HUES48 (cell line): ENCODE measurements at regions not wholly inside any gene's neighbourhood (a gene's known extent, or its start where the extent isn't known, plus 50 kb on each side); places are given as distances from the start of the nearest gene placed in this dataset.

Source experiments
- H3K27ac ChIP-seq: one replicate; pipeline ENCODE4 v1.7.0; 2013; ENCODE audit warnings: low read depth, low read length, inconsistent platforms
- H3K27me3 ChIP-seq: 2 replicates; pipeline ENCODE4 v1.6.1; 2013; ENCODE audit warnings: mild to moderate bottlenecking, low read length; ENCODE audit not compliant: control insufficient read depth, insufficient read depth
- H3K36me3 ChIP-seq: 2 replicates; pipeline ENCODE4 v1.6.1; 2013; ENCODE audit warnings: low read length; ENCODE audit not compliant: control insufficient read depth, insufficient read depth
- H3K4me1 ChIP-seq: 2 replicates; pipeline ENCODE4 v1.6.1; 2013; ENCODE audit warnings: mild to moderate bottlenecking, low read length; ENCODE audit not compliant: control insufficient read depth, insufficient read depth
- H3K4me3 ChIP-seq: 2 replicates; pipeline ENCODE4 v1.5.1; 2013; ENCODE audit warnings: mild to moderate bottlenecking, low read depth, low read length
- H3K9ac ChIP-seq: 2 replicates; pipeline ENCODE4 v1.6.1; 2013; ENCODE audit warnings: mild to moderate bottlenecking, low read depth, low read length, moderate library complexity
- H3K9me3 ChIP-seq: 2 replicates; pipeline ENCODE4 v1.6.1; 2013; ENCODE audit warnings: low read length; ENCODE audit not compliant: control insufficient read depth, insufficient read depth

DNA sequence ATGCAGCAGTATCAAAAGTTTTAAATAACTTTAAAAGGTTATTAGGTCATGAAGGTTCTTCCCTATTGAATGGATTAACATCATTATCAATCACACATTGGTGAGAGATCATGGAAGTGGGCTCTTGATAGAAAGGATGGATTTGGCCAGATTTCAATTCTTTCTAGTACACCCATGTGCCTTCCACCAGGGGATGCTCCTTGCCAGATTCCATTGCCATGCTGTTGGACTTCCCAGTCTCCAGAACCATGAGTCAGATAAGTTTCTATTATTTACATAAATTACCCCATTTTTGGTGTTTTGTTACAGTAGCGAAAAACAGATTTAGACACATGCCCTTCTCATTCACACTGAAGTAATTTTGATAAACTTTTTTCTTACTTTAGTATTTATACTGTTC, 1010.6 kb upstream of the C9orf72 start:
- H3K9ac ChIP-seq: no peak overlapping the region
- H3K4me1 ChIP-seq: no peaks in the 10 kb centered on the region
- no peak overlapping the region for H3K27ac ChIP-seq
- 0 out of 2 replicates have a peak, but pooled peaks cover 6% of the 10 kb centered on the region for H3K9me3 ChIP-seq
- no peaks in the 10 kb centered on the region for H3K27me3 ChIP-seq
- no peak overlapping the region for H3K4me3 ChIP-seq
- no peaks in the 10 kb centered on the region for H3K36me3 ChIP-seq

DNA sequence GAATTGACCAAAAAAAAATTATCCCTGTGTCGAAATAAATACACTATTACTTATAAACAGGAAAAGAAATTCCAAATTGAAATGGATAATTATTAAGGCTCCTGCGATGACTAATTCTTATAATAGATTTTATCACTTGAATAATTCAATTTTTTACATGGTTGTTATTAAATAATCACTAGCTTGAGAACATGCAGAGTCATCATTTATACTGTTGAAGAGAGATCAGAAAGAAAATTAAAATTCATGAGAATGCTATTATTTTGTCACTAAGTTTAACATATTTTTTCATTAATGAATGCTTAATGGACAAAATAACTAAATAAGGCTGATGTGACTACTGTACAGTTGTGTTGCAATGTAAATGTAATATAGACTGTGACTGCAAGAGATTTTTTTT, 1011.3 kb upstream of the C9orf72 start:
- no peaks in the 10 kb centered on the region for H3K36me3 ChIP-seq
- no peak overlapping the region for H3K9ac ChIP-seq
- no peak overlapping the region for H3K27ac ChIP-seq
- H3K9me3 ChIP-seq: 0 out of 2 replicates have a peak, but pooled peaks cover 6% of the 10 kb centered on the region
- H3K4me1 ChIP-seq: no peaks in the 10 kb centered on the region
- H3K27me3 ChIP-seq: no peaks in the 10 kb centered on the region
- H3K4me3 ChIP-seq: no peak overlapping the region

DNA sequence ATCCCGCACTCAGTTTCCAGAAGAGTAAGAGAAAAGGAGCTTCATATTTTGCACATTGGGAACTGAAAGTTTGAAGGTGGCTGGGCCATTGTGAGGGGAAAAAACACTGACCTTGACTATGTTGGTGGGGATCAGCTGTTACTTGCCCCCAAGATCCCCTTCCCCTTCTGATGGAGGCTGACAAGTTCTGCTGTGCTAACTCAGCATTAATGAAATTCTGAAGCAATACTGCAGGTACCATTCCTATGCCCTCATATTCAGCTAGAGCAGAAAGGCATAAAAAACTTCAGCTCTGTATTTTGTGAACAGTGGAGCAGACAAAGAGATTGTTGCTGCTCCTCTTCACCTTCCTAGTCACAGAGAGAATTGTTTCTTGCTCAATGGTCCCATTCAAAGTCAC, 1013.8 kb upstream of the C9orf72 start:
- H3K27me3 ChIP-seq: no peaks in the 10 kb centered on the region
- 0 out of 2 replicates have a peak, but pooled peaks cover 6% of the 10 kb centered on the region for H3K9me3 ChIP-seq
- no peaks in the 10 kb centered on the region for H3K36me3 ChIP-seq
- no peaks in the 10 kb centered on the region for H3K4me1 ChIP-seq
- no peak overlapping the region for H3K4me3 ChIP-seq
- no peak overlapping the region for H3K27ac ChIP-seq
- no peak overlapping the region for H3K9ac ChIP-seq

- no peak overlapping the region for H3K27ac ChIP-seq
- H3K9ac ChIP-seq: no peak overlapping the region
- no peaks in the 10 kb centered on the region for H3K4me1 ChIP-seq
- H3K27me3 ChIP-seq: no peaks in the 10 kb centered on the region
- H3K4me3 ChIP-seq: no peak overlapping the region
- no peaks in the 10 kb centered on the region for H3K36me3 ChIP-seq
- no peaks in the 10 kb centered on the region for H3K9me3 ChIP-seq
Measured at GRCh38 chr9:28598408-28598807, 1025.1 kb upstream of the C9orf72 start.

GRCh38 chr9:28600226-28600625, 1026.9 kb upstream of the C9orf72 start:
- Histone ChIP-seq H3K36me3 (no peaks in the 10 kb centered on the region), H3K9ac (no peak overlapping the region), H3K27me3 (no peaks in the 10 kb centered on the region), H3K4me1 (no peaks in the 10 kb centered on the region), H3K27ac (no peak overlapping the region), H3K9me3 (no peaks in the 10 kb centered on the region), H3K4me3 (no peak overlapping the region)

GRCh38 chr9:28607843-28608242, 1034.6 kb upstream of the C9orf72 start:
- H3K4me1 ChIP-seq: peaks cover 10% of the 10 kb centered on the region
- no peak overlapping the region for H3K4me3 ChIP-seq
- H3K9ac ChIP-seq: no peak overlapping the region
- no peaks in the 10 kb centered on the region for H3K27me3 ChIP-seq
- H3K27ac ChIP-seq: no peak overlapping the region
- no peaks in the 10 kb centered on the region for H3K9me3 ChIP-seq
- H3K36me3 ChIP-seq: no peaks in the 10 kb centered on the region

- Histone ChIP-seq H3K4me3 (no peak overlapping the region), H3K27me3 (no peaks in the 10 kb centered on the region), H3K36me3 (no peaks in the 10 kb centered on the region)
Measured at GRCh38 chr9:28610339-28610738, 1037.1 kb upstream of the C9orf72 start.

GRCh38 chr9:28616310-28616709, 1043.0 kb upstream of the C9orf72 start:
- Histone ChIP-seq H3K4me3 (no peak overlapping the region), H3K36me3 (no peaks in the 10 kb centered on the region), H3K27me3 (no peaks in the 10 kb centered on the region), H3K27ac (no peak overlapping the region), H3K9me3 (no peaks in the 10 kb centered on the region), H3K4me1 (0 out of 2 replicates have a peak, but pooled peaks cover 4% of the 10 kb centered on the region), H3K9ac (no peak overlapping the region)

More at GRCh38 chr9:28610339-28610738, 1037.1 kb upstream of the C9orf72 start:
- Histone ChIP-seq H3K9me3 (no peaks in the 10 kb centered on the region), H3K9ac (no peak overlapping the region), H3K27ac (no peak overlapping the region), H3K4me1 (peaks cover 10% of the 10 kb centered on the region)

GRCh38 chr9:28620011-28620410, 1046.7 kb upstream of the C9orf72 start:
- no peaks in the 10 kb centered on the region for H3K36me3 ChIP-seq
- H3K4me1 ChIP-seq: 0 out of 2 replicates have a peak, but pooled peaks cover 4% of the 10 kb centered on the region
- no peaks in the 10 kb centered on the region for H3K9me3 ChIP-seq
- no peaks in the 10 kb centered on the region for H3K27me3 ChIP-seq
- H3K4me3 ChIP-seq: no peak overlapping the region
- no peak overlapping the region for H3K27ac ChIP-seq
- no peak overlapping the region for H3K9ac ChIP-seq

DNA sequence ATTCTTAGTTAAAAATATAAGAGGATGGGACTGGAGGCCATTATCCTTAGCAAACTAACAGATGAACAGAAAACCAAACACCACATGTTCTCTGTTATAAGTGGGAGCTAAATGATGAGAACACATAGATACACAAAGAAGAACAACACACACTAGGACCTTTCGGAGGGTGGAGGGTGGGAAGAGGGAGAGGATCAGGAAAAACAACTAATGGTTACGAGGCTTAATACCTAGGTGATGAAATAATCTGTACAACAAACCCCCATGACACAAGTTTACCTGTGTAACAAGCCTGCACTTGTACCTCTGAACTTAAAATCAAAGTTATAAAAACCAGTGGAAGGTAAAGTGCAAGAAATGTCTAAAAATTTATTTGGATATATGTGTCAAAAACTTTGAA, 1047.4 kb upstream of the C9orf72 start:
- H3K36me3 ChIP-seq: no peaks in the 10 kb centered on the region

GRCh38 chr9:28624771-28625170, 1051.5 kb upstream of the C9orf72 start:
- Histone ChIP-seq H3K9me3 (no peaks in the 10 kb centered on the region), H3K4me3 (no peak overlapping the region), H3K4me1 (0 out of 2 replicates have a peak, but pooled peaks cover 3% of the 10 kb centered on the region), H3K27ac (no peak overlapping the region), H3K9ac (no peak overlapping the region), H3K36me3 (no peaks in the 10 kb centered on the region), H3K27me3 (no peaks in the 10 kb centered on the region)

More for the DNA sequence above, 1047.4 kb upstream of the C9orf72 start:
- 0 out of 2 replicates have a peak, but pooled peaks cover 4% of the 10 kb centered on the region for H3K4me1 ChIP-seq
- no peak overlapping the region for H3K27ac ChIP-seq
- H3K4me3 ChIP-seq: no peak overlapping the region
- no peaks in the 10 kb centered on the region for H3K27me3 ChIP-seq
- H3K9ac ChIP-seq: no peak overlapping the region
- H3K9me3 ChIP-seq: no peaks in the 10 kb centered on the region

GRCh38 chr9:28628031-28628430, 1054.8 kb upstream of the C9orf72 start:
- Histone ChIP-seq H3K9me3 (no peaks in the 10 kb centered on the region), H3K4me1 (no peaks in the 10 kb centered on the region), H3K4me3 (no peak overlapping the region), H3K9ac (no peak overlapping the region), H3K36me3 (no peaks in the 10 kb centered on the region), H3K27me3 (no peaks in the 10 kb centered on the region), H3K27ac (no peak overlapping the region)
